HCT116 (cell line): ENCODE measurements at regions not wholly inside any gene's neighbourhood (a gene's known extent, or its start where the extent isn't known, plus 50 kb on each side); places are given as distances from the start of the nearest gene placed in this dataset.

Experiments used
- ATAC-seq: fragments of 200-7000 bp; cut with Tn5 transposase; 2 replicates; pipeline ENCODE4 v1.9.1; 2020; ENCODE audit warnings: mild to moderate bottlenecking, moderate library complexity
- BruUV-seq: library from RNA; stranded (reverse); fragments of 400-500 nt; replicated peaks from 2 replicates; lab custom pipeline; 2021; lab: Mats Ljungman, UMichigan
- CTCF ChIA-PET: fragments of 300-600 bp; sonication (Branson Sonifier 250); formaldehyde crosslinking; loops from one replicate; lab custom pipeline; 2021; ENCODE audit warnings: antibody characterized with exemption; lab: Charles Lee
- POLR2A ChIA-PET: fragments of 300-600, 350-600 bp; sonication (Branson Sonifier 250); formaldehyde crosslinking; loops from one replicate; lab custom pipeline; 2021; ENCODE audit warnings: antibody characterized with exemption; lab: Charles Lee
- RAD21 ChIA-PET, 2 experiments: fragments of 300-600 bp; sonication (Branson Sonifier 250); formaldehyde crosslinking; loops; one replicate each; lab custom pipeline; 2023; ENCODE audit warnings: low total read pairs in 2 of 2; ENCODE audit not compliant: uncharacterized antibody in 2 of 2, unreplicated experiment in 2 of 2, low non-redundant PET in 1 of 2; lab: Charles Lee
- DNase-seq: peaks from one replicate; pipeline ENCODE4 v3.0.0-alpha.2; 2010; ENCODE audit warnings: low read depth, low spot score
- H2AFZ ChIP-seq: fragments of 200-600 bp; shearing (Covaris generic), sonication (generic); 2 replicates; pipeline ENCODE4 v1.6.1; 2017; ENCODE audit warnings: low read depth, mixed run types, mixed read lengths, antibody characterized with exemption, low read length; ENCODE audit not compliant: poor library complexity, severe bottlenecking
- H3K27ac ChIP-seq: 2 replicates; pipeline ENCODE4 v1.5.1; 2012; ENCODE audit warnings: low read depth, low read length
- H3K27me3 ChIP-seq: fragments of 200-600 bp; sonication (generic); 2 replicates; pipeline ENCODE4 v1.6.1; 2016; ENCODE audit warnings: mixed run types, low read length, mixed read lengths; ENCODE audit not compliant: insufficient read depth
- H3K36me3 ChIP-seq, 2 experiments: fragments of 200-500 bp in 1 of 2; fragments of 200-600 bp in 1 of 2; sonication (Bioruptor generic) in 1 of 2; sonication (generic) in 1 of 2; 2 replicates each; pipeline versions ENCODE4 v1.5.1 to v1.6.1; 2014 to 2016; ENCODE audit warnings: low read length in 2 of 2, inconsistent platforms in 1 of 2, mixed read lengths in 1 of 2, mixed run types in 1 of 2; ENCODE audit not compliant: insufficient read depth in 2 of 2, control insufficient read depth in 1 of 2
- H3K4me1 ChIP-seq, 2 experiments: fragments of 200-600 bp in 1 of 2; sonication (generic) in 1 of 2; 2 replicates each; pipeline versions ENCODE4 v1.5.1 to v1.6.1; 2012 to 2017; ENCODE audit warnings: low read length in 2 of 2, inconsistent platforms in 1 of 2, mild to moderate bottlenecking in 1 of 2, mixed read lengths in 1 of 2, mixed run types in 1 of 2, moderate library complexity in 1 of 2; ENCODE audit not compliant: insufficient read depth in 2 of 2, control insufficient read depth in 1 of 2
- H3K4me2 ChIP-seq: fragments of 200-600 bp; sonication (generic); 2 replicates; pipeline ENCODE4 v1.6.1; 2017; ENCODE audit warnings: mixed run types, low read length, mixed read lengths
- H3K4me3 ChIP-seq, 2 experiments: fragments of 200-600 bp in 1 of 2; sonication (generic) in 1 of 2; replicated peaks in 1 of 2; 2 replicates each; pipeline ENCODE4 v1.5.1; 2011 to 2016; ENCODE audit warnings: low read length in 2 of 2, control low read depth in 1 of 2, low read depth in 1 of 2, mild to moderate bottlenecking in 1 of 2, mixed read lengths in 1 of 2, mixed run types in 1 of 2
- H3K79me2 ChIP-seq: fragments of 200-600 bp; sonication (generic); 2 replicates; pipeline ENCODE4 v1.6.1; 2017; ENCODE audit warnings: mild to moderate bottlenecking, mixed run types, low read length, moderate library complexity, mixed read lengths; ENCODE audit not compliant: insufficient read depth
- H3K9ac ChIP-seq: fragments of 200-600 bp; sonication (generic); 2 replicates; pipeline ENCODE4 v1.6.1; 2016; ENCODE audit warnings: low read length, mixed read lengths
- H3K9me2 ChIP-seq: fragments of 200-600 bp; sonication (generic), shearing (Covaris generic); 2 replicates; pipeline ENCODE4 v1.6.1; 2017; ENCODE audit warnings: mixed run types, mild to moderate bottlenecking, moderate library complexity; ENCODE audit not compliant: insufficient read depth
- H3K9me3 ChIP-seq, 2 experiments: fragments of 200-500 bp in 1 of 2; fragments of 200-600 bp in 1 of 2; sonication (Bioruptor generic) in 1 of 2; sonication (generic) in 1 of 2; 2 replicates each; pipeline ENCODE4 v1.6.1; 2014 to 2017; ENCODE audit warnings: low read length in 2 of 2, mixed read lengths in 2 of 2, inconsistent platforms in 1 of 2, low read depth in 1 of 2, mild to moderate bottlenecking in 1 of 2, mixed run types in 1 of 2, moderate library complexity in 1 of 2; ENCODE audit not compliant: control insufficient read depth in 1 of 2, insufficient read depth in 1 of 2
- H4K20me1 ChIP-seq: fragments of 200-600 bp; sonication (generic), shearing (Covaris generic); 2 replicates; pipeline ENCODE4 v1.6.1; 2017; ENCODE audit warnings: mixed run types, mild to moderate bottlenecking, moderate library complexity; ENCODE audit not compliant: insufficient read depth
- CEBPB ChIP-seq: IDR thresholded peaks from 2 replicates; pipeline ENCODE4 v1.6.1; 2012; ENCODE audit warnings: low read depth
- EGR1 ChIP-seq: IDR thresholded peaks from 2 replicates; pipeline ENCODE4 v1.6.1; 2012; ENCODE audit warnings: low read depth
- EZH2 ChIP-seq: fragments of 200-600 bp; sonication (generic); IDR thresholded peaks from 2 replicates; pipeline ENCODE4 v1.6.1; 2017; ENCODE audit warnings: antibody characterized with exemption, mixed run types
- EZH2phosphoT487 ChIP-seq: fragments of 200-600 bp; IDR thresholded peaks from 2 replicates; pipeline ENCODE4 v1.6.1; 2018; ENCODE audit warnings: antibody characterized with exemption, borderline replicate concordance
- FOSL1 ChIP-seq: IDR thresholded peaks from 2 replicates; pipeline ENCODE4 v1.6.1; 2012; ENCODE audit warnings: low read depth
- RAD21 ChIP-seq: IDR thresholded peaks from 2 replicates; pipeline ENCODE4 v1.6.1; 2012; ENCODE audit warnings: low read depth, mild to moderate bottlenecking
- SIN3A ChIP-seq: IDR thresholded peaks from 2 replicates; pipeline ENCODE4 v1.6.1; 2012; ENCODE audit warnings: low read depth
- TCF7L2 ChIP-seq: IDR thresholded peaks from 2 replicates; pipeline ENCODE4 v1.7.0; 2011; ENCODE audit warnings: borderline replicate concordance, inconsistent platforms; ENCODE audit not compliant: insufficient read depth, insufficient read length; ENCODE audit errors: extremely low read depth
- ZNF274 ChIP-seq: fragments of 200-500 bp; sonication (Bioruptor generic); IDR thresholded peaks from 2 replicates; pipeline ENCODE4 v1.6.1; 2014; ENCODE audit warnings: mild to moderate bottlenecking, low read depth, low read length, inconsistent platforms
- intact Hi-C: fragments of 100-400 bp; cut with micrococcal nuclease; formaldehyde crosslinking; loops from 2 replicates; pipeline ENCODE4 v1.10.0; 2022
- TF ChIP-seq, protein P1 (sequence below): IDR thresholded peaks from 2 replicates; pipeline ENCODE4 v1.6.1; 2012; ENCODE audit warnings: low read depth
- TF ChIP-seq, protein P2 (sequence below): IDR thresholded peaks from 2 replicates; pipeline ENCODE4 v1.6.1; 2012
- TF ChIP-seq, protein P3 (sequence below): IDR thresholded peaks from 2 replicates; pipeline ENCODE4 v1.6.1; 2011; ENCODE audit warnings: mild to moderate bottlenecking, low read length, moderate library complexity; ENCODE audit not compliant: insufficient replicate concordance; ENCODE audit errors: extremely low read depth

DNA sequence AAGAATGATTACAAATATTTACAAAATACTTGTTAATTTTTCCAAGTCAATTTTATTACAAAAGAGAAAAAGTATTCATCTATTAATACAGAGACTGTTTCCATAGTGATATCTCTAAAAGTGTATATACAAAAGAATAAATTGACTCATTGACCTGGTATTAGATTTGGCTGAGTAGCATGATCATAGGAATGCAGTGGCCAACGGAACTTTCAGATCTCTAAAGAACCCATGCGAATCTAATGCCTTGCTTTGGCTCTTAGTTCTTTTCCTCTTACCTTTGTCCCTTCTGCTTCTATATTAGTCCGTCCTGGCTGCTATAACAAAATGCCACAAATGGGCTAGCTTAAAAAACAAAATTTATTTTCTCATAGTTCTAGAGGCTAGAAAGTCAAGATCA lies 717.8 kb downstream of the TMTC2 start:
- Histone ChIP-seq H3K27ac (no peak overlapping the region), H3K79me2 (no peaks in the 10 kb centered on the region), H3K9me2 (no peaks in the 10 kb centered on the region), H3K36me3 (no peaks in the 10 kb centered on the region), H3K27me3 (no peaks in the 10 kb centered on the region), H3K9ac (no peak overlapping the region), H3K4me2 (no peak overlapping the region), H2AFZ (no peak overlapping the region), H3K4me3 (no peak overlapping the region), H4K20me1 (no peaks in the 10 kb centered on the region), H3K9me3 (no peaks in the 10 kb centered on the region), H3K4me1 (no peaks in the 10 kb centered on the region)
- ChIA-PET CTCF (no interaction called here), RAD21 (no interaction called here), POLR2A (no interaction called here)
- BruUV-seq, result no TSS peak
- DNase-seq, result no peak
- ATAC-seq, result no peak
- TF ChIP-seq, protein P1, sequence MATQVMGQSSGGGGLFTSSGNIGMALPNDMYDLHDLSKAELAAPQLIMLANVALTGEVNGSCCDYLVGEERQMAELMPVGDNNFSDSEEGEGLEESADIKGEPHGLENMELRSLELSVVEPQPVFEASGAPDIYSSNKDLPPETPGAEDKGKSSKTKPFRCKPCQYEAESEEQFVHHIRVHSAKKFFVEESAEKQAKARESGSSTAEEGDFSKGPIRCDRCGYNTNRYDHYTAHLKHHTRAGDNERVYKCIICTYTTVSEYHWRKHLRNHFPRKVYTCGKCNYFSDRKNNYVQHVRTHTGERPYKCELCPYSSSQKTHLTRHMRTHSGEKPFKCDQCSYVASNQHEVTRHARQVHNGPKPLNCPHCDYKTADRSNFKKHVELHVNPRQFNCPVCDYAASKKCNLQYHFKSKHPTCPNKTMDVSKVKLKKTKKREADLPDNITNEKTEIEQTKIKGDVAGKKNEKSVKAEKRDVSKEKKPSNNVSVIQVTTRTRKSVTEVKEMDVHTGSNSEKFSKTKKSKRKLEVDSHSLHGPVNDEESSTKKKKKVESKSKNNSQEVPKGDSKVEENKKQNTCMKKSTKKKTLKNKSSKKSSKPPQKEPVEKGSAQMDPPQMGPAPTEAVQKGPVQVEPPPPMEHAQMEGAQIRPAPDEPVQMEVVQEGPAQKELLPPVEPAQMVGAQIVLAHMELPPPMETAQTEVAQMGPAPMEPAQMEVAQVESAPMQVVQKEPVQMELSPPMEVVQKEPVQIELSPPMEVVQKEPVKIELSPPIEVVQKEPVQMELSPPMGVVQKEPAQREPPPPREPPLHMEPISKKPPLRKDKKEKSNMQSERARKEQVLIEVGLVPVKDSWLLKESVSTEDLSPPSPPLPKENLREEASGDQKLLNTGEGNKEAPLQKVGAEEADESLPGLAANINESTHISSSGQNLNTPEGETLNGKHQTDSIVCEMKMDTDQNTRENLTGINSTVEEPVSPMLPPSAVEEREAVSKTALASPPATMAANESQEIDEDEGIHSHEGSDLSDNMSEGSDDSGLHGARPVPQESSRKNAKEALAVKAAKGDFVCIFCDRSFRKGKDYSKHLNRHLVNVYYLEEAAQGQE, result no peak
- TF ChIP-seq FOSL1, result no peak
- no peak for TF ChIP-seq EGR1
- no peak for TF ChIP-seq CEBPB
- no peak for TF ChIP-seq TCF7L2
- TF ChIP-seq, protein P2, sequence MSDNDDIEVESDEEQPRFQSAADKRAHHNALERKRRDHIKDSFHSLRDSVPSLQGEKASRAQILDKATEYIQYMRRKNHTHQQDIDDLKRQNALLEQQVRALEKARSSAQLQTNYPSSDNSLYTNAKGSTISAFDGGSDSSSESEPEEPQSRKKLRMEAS, result no peak
- TF ChIP-seq SIN3A, result no peak
- TF ChIP-seq EZH2phosphoT487, result no peak
- no peak for TF ChIP-seq RAD21
- no peak for TF ChIP-seq ZNF274
- no peak for TF ChIP-seq EZH2
- TF ChIP-seq, protein P3, sequence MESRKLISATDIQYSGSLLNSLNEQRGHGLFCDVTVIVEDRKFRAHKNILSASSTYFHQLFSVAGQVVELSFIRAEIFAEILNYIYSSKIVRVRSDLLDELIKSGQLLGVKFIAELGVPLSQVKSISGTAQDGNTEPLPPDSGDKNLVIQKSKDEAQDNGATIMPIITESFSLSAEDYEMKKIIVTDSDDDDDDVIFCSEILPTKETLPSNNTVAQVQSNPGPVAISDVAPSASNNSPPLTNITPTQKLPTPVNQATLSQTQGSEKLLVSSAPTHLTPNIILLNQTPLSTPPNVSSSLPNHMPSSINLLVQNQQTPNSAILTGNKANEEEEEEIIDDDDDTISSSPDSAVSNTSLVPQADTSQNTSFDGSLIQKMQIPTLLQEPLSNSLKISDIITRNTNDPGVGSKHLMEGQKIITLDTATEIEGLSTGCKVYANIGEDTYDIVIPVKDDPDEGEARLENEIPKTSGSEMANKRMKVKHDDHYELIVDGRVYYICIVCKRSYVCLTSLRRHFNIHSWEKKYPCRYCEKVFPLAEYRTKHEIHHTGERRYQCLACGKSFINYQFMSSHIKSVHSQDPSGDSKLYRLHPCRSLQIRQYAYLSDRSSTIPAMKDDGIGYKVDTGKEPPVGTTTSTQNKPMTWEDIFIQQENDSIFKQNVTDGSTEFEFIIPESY, result no peak
- intact Hi-C loops, result no loop called here
